HEK293 (cell line): ENCODE measurements at regions not wholly inside any gene's neighbourhood (a gene's known extent, or its start where the extent isn't known, plus 50 kb on each side); places are given as distances from the start of the nearest gene placed in this dataset.

Source experiments
- CTCF ChIA-PET: fragments of 350-600 bp; formaldehyde crosslinking; extraction: SDS; loops from one replicate; lab custom pipeline; 2021; ENCODE audit warnings: antibody characterized with exemption; lab: Yijun Ruan, JAX
- POLR2A ChIA-PET: fragments of 300-600 bp; formaldehyde crosslinking; extraction: SDS; loops from one replicate; lab custom pipeline; 2020; ENCODE audit warnings: antibody characterized with exemption, inconsistent platforms; lab: Yijun Ruan, JAX
- H3K27ac ChIP-seq: fragments of 200-500 bp; sonication (Bioruptor generic); 2 replicates; pipeline ENCODE4 v1.5.1; 2014; ENCODE audit warnings: low read depth, low read length, control low read depth, inconsistent platforms; ENCODE audit errors: extremely low read depth
- H3K36me3 ChIP-seq, 2 experiments: fragments of 200-500 bp in 1 of 2; sonication (Bioruptor generic) in 1 of 2; 1 replicate in 1 of 2; 2 replicates in 1 of 2; pipeline ENCODE4 v1.5.1; 2014 to 2017; ENCODE audit warnings: inconsistent platforms in 2 of 2, low read length in 2 of 2; ENCODE audit not compliant: control insufficient read depth in 2 of 2, insufficient read depth in 1 of 2
- H3K4me1 ChIP-seq: fragments of 200-500 bp; sonication (Bioruptor generic); 2 replicates; pipeline ENCODE4 v1.5.1; 2014; ENCODE audit warnings: mild to moderate bottlenecking, low read length, inconsistent platforms; ENCODE audit not compliant: control insufficient read depth, insufficient read depth
- H3K4me3 ChIP-seq: 2 replicates; pipeline ENCODE4 v1.5.1; 2011; ENCODE audit warnings: low read depth, mild to moderate bottlenecking, control low read depth, low read length, moderate library complexity
- H3K9me3 ChIP-seq: fragments of 200-500 bp; sonication (Bioruptor generic); 2 replicates; pipeline ENCODE4 v1.5.1; 2014; ENCODE audit warnings: low read depth, low read length, inconsistent platforms; ENCODE audit not compliant: control insufficient read depth, insufficient read depth
- AEBP2 ChIP-seq: fragments of 450-650 bp; formaldehyde crosslinking; IDR thresholded peaks from 2 replicates; pipeline ENCODE4 v1.5.1; 2016; ENCODE audit warnings: missing biosample characterization, missing genetic modification characterization, borderline replicate concordance
- BCL11A ChIP-seq: fragments of 450-650 bp; formaldehyde crosslinking; IDR thresholded peaks from 2 replicates; pipeline ENCODE4 v1.5.1; 2016; ENCODE audit warnings: low read depth, missing biosample characterization, missing genetic modification characterization
- GLI2 ChIP-seq: fragments of 450-650 bp; formaldehyde crosslinking; IDR thresholded peaks from 2 replicates; pipeline ENCODE4; 2017; ENCODE audit warnings: missing biosample characterization, missing genetic modification characterization, low read depth, borderline replicate concordance
- INSM2 ChIP-seq: fragments of 450-650 bp; formaldehyde crosslinking; IDR thresholded peaks from 2 replicates; pipeline ENCODE4 v1.5.1; 2016; ENCODE audit warnings: missing biosample characterization, missing genetic modification characterization
- KLF17 ChIP-seq: fragments of 450-650 bp; formaldehyde crosslinking; IDR thresholded peaks from 2 replicates; pipeline ENCODE4 v1.5.1; 2016; ENCODE audit warnings: missing biosample characterization, missing genetic modification characterization
- SP7 ChIP-seq: fragments of 450-650 bp; formaldehyde crosslinking; IDR thresholded peaks from 2 replicates; pipeline ENCODE4 v1.5.1; 2016; ENCODE audit warnings: missing biosample characterization, missing genetic modification characterization
- TSHZ1 ChIP-seq: fragments of 450-650 bp; formaldehyde crosslinking; IDR thresholded peaks from 2 replicates; pipeline ENCODE4 v1.5.1; 2016; ENCODE audit warnings: missing biosample characterization, missing genetic modification characterization, borderline replicate concordance
- ZBTB1 ChIP-seq: fragments of 450-650 bp; formaldehyde crosslinking; IDR thresholded peaks from 2 replicates; pipeline ENCODE4 v1.5.1; 2016; ENCODE audit warnings: missing biosample characterization, missing genetic modification characterization
- ZBTB17 ChIP-seq: fragments of 450-650 bp; formaldehyde crosslinking; IDR thresholded peaks from 2 replicates; pipeline ENCODE4 v1.5.1; 2016; ENCODE audit warnings: missing biosample characterization, missing genetic modification characterization
- ZBTB48 ChIP-seq: fragments of 450-650 bp; formaldehyde crosslinking; IDR thresholded peaks from 2 replicates; pipeline ENCODE4 v1.5.1; 2016; ENCODE audit warnings: missing biosample characterization, missing genetic modification characterization
- ZFP41 ChIP-seq: fragments of 450-650 bp; formaldehyde crosslinking; IDR thresholded peaks from 2 replicates; pipeline ENCODE4 v1.5.1; 2016; ENCODE audit warnings: missing biosample characterization, missing genetic modification characterization, borderline replicate concordance
- ZNF146 ChIP-seq: fragments of 450-650 bp; formaldehyde crosslinking; IDR thresholded peaks from 2 replicates; pipeline ENCODE4 v1.5.1; 2016; ENCODE audit warnings: missing biosample characterization, missing genetic modification characterization
- ZNF148 ChIP-seq: fragments of 450-650 bp; formaldehyde crosslinking; IDR thresholded peaks from 2 replicates; pipeline ENCODE4 v1.5.0; 2017; ENCODE audit warnings: missing biosample characterization, missing genetic modification characterization, borderline replicate concordance
- ZNF155 ChIP-seq: fragments of 450-650 bp; formaldehyde crosslinking; IDR thresholded peaks from 2 replicates; pipeline ENCODE4 v1.5.1; 2016; ENCODE audit warnings: missing biosample characterization, missing genetic modification characterization
- ZNF175 ChIP-seq: fragments of 450-650 bp; formaldehyde crosslinking; IDR thresholded peaks from 2 replicates; pipeline ENCODE4 v1.5.1; 2016; ENCODE audit warnings: missing biosample characterization, missing genetic modification characterization
- ZNF214 ChIP-seq: fragments of 450-650 bp; formaldehyde crosslinking; IDR thresholded peaks from 2 replicates; pipeline ENCODE4 v1.5.1; 2017; ENCODE audit warnings: missing biosample characterization, mild to moderate bottlenecking, missing genetic modification characterization, borderline replicate concordance
- ZNF221 ChIP-seq: fragments of 450-650 bp; formaldehyde crosslinking; IDR thresholded peaks from 2 replicates; pipeline ENCODE4 v1.5.1; 2017; ENCODE audit warnings: missing biosample characterization, missing genetic modification characterization, borderline replicate concordance
- ZNF366 ChIP-seq: fragments of 450-650 bp; formaldehyde crosslinking; conservative IDR thresholded peaks from 2 replicates; pipeline ENCODE4 v1.5.1; 2016; ENCODE audit warnings: missing biosample characterization, missing genetic modification characterization
- ZNF404 ChIP-seq: fragments of 450-650 bp; formaldehyde crosslinking; IDR thresholded peaks from 2 replicates; pipeline ENCODE4 v1.5.1; 2017; ENCODE audit warnings: missing biosample characterization, missing genetic modification characterization
- ZNF473 ChIP-seq: fragments of 450-650 bp; formaldehyde crosslinking; IDR thresholded peaks from 2 replicates; pipeline ENCODE4 v1.5.1; 2017; ENCODE audit warnings: missing biosample characterization, missing genetic modification characterization
- ZNF501 ChIP-seq: fragments of 450-650 bp; formaldehyde crosslinking; IDR thresholded peaks from 2 replicates; pipeline ENCODE4 v1.5.1; 2016; ENCODE audit warnings: missing biosample characterization, missing genetic modification characterization
- ZNF548 ChIP-seq: fragments of 450-650 bp; formaldehyde crosslinking; IDR thresholded peaks from 2 replicates; pipeline ENCODE4 v1.5.1; 2016; ENCODE audit warnings: missing biosample characterization, missing genetic modification characterization
- ZNF610 ChIP-seq: fragments of 450-650 bp; formaldehyde crosslinking; IDR thresholded peaks from 2 replicates; pipeline ENCODE4 v1.5.1; 2016; ENCODE audit warnings: missing biosample characterization, missing genetic modification characterization, borderline replicate concordance
- ZNF670 ChIP-seq: fragments of 450-650 bp; formaldehyde crosslinking; IDR thresholded peaks from 2 replicates; pipeline ENCODE4 v1.5.1; 2016; ENCODE audit warnings: missing biosample characterization, missing genetic modification characterization, low read depth
- ZNF677 ChIP-seq: fragments of 450-650 bp; IDR thresholded peaks from 2 replicates; pipeline ENCODE4 v1.5.0; 2018; ENCODE audit warnings: missing biosample characterization, mild to moderate bottlenecking, missing genetic modification characterization, moderate library complexity
- ZNF692 ChIP-seq: fragments of 450-650 bp; formaldehyde crosslinking; IDR thresholded peaks from 2 replicates; pipeline ENCODE4 v1.5.1; 2016; ENCODE audit warnings: missing biosample characterization, missing genetic modification characterization

- Histone ChIP-seq H3K4me3 (no peak overlapping the region), H3K36me3 (no peaks in the 10 kb centered on the region), H3K9me3 (no peaks in the 10 kb centered on the region), H3K4me1 (no peaks in the 10 kb centered on the region)
- POLR2A ChIA-PET: no interaction called here
- CTCF ChIA-PET: interaction anchor here (0.6 kb wide), 1 partner anchor 867 kb away, joined by 3 read pairs; no protein-coding TSS in a partner anchor
- no peak for TF ChIP-seq ZNF175
- TF ChIP-seq GLI2 (tag by site-specific recombination): no peak
- no peak for TF ChIP-seq AEBP2 (tag by site-specific recombination)
- no peak for TF ChIP-seq INSM2 (tag by site-specific recombination)
- TF ChIP-seq ZFP41 (tag by site-specific recombination): no peak
- TF ChIP-seq ZNF501: no peak
- no peak for TF ChIP-seq ZBTB17 (tag by site-specific recombination)
- TF ChIP-seq ZNF610: no peak
- no peak for TF ChIP-seq ZBTB48 (tag by site-specific recombination)
- TF ChIP-seq ZNF670 (tag by site-specific recombination): no peak
- TF ChIP-seq ZNF155 (tag by site-specific recombination): no peak
- no peak for TF ChIP-seq ZNF146 (tag by site-specific recombination)
- TF ChIP-seq ZNF548 (tag by site-specific recombination): no peak
- TF ChIP-seq SP7: no peak
- TF ChIP-seq ZBTB1 (tag by site-specific recombination): no peak
- no peak for TF ChIP-seq KLF17 (tag by site-specific recombination)
- TF ChIP-seq, all 188 proteins: peak for 0
- H3K27ac ChIP-seq: no peak overlapping the region
These were observed 1279.0 kb upstream of the MAP3K7 start for GRCh38 chr6:91865889-91866288.

- no peaks in the 10 kb centered on the region for H3K4me1 ChIP-seq
- no peak for TF ChIP-seq ZNF692 (tag by site-specific recombination)
- TF ChIP-seq ZNF473 (tag by site-specific recombination): no peak
- no peak for TF ChIP-seq ZNF677 (tag by site-specific recombination)
- TF ChIP-seq ZNF404 (tag by site-specific recombination): no peak
- no peak for TF ChIP-seq ZNF214 (tag by site-specific recombination)
- TF ChIP-seq ZNF366: no peak
- TF ChIP-seq ZNF221 (tag by site-specific recombination): no peak
- no peak for TF ChIP-seq ZNF148 (tag by site-specific recombination)
- no peak for TF ChIP-seq BCL11A (tag by site-specific recombination)
- no peak for TF ChIP-seq TSHZ1
- no peak overlapping the region for H3K27ac ChIP-seq
- no peaks in the 10 kb centered on the region for H3K36me3 ChIP-seq
- no peak overlapping the region for H3K4me3 ChIP-seq
- POLR2A ChIA-PET: no interaction called here
- CTCF ChIA-PET: no interaction called here
- no peaks in the 10 kb centered on the region for H3K9me3 ChIP-seq
These were observed 1278.0 kb upstream of the MAP3K7 start for GRCh38 chr6:91864911-91865310.
